GM23248 (cell line): ENCODE measurements at regions not wholly inside any gene's neighbourhood (a gene's known extent, or its start where the extent isn't known, plus 50 kb on each side); places are given as distances from the start of the nearest gene placed in this dataset.

ENCODE experiments used
- EZH2 ChIP-seq: fragments of 200-600 bp; sonication (generic); IDR thresholded peaks from 2 replicates; pipeline ENCODE4 v1.6.1; 2018; ENCODE audit warnings: antibody characterized with exemption, mild to moderate bottlenecking; ENCODE audit not compliant: insufficient read depth, poor library complexity, severe bottlenecking
- EZH2phosphoT487 ChIP-seq: fragments of 200-600 bp; sonication (generic); IDR thresholded peaks from 2 replicates; pipeline ENCODE4 v1.6.1; 2018; ENCODE audit warnings: antibody characterized with exemption, moderate library complexity, mild to moderate bottlenecking, low read depth; ENCODE audit not compliant: insufficient read depth

GRCh38 chr5:2487152-2487763, 264.2 kb downstream of the IRX2 start:
- TF ChIP-seq EZH2phosphoT487: no peak
- no peak for TF ChIP-seq EZH2
